ENCODE measurements at regions not wholly inside any gene's neighbourhood (a gene's known extent, or its start where the extent isn't known, plus 50 kb on each side); places are given as distances from the start of the nearest gene placed in this dataset.

DNA sequence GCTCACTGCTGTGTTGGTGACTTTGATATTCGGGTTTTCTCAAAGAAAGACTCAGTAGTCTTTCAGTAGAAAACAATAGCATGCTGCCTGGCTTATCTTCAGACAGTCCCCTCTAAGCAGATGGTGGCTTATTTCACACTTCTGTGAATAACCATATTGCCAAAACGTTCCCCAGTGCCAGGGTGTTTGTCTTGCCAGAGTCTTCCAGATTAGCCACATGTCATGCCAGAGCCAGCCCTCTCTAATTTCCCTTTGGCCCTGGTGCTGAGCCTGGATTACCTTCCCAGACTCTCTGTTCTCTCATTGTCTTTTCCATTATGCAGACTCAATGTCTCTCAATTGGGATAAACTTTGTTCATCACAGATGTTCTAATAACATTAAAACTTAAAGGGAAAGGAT lies 488.0 kb upstream of the ATXN8OS start:
- CTCF ChIA-PET, result no interaction called here
- Histone ChIP-seq H3F3A (replicated peaks; ENCODE audit: insufficient read depth) (no peaks in the 10 kb centered on the region), H2AFZ (ENCODE audit: low read depth) (no peak overlapping the region), H3K27ac (ENCODE audit: low read depth in 2 of 2, low read length in 1 of 2) (no peak overlapping the region), H4K20me1 (ENCODE audit: insufficient read depth) (no peaks in the 10 kb centered on the region), H3K27me3 (ENCODE audit: insufficient read depth) (no peaks in the 10 kb centered on the region), H3K9ac (no peak overlapping the region), H3K4me2 (no peak overlapping the region), H3K79me2 (ENCODE audit: insufficient read depth) (no peaks in the 10 kb centered on the region), H3K36me3 (replicated peaks in 1 of 2; ENCODE audit: control insufficient read depth in 1 of 2, insufficient read depth in 2 of 2, low read length in 1 of 2) (no peaks in the 10 kb centered on the region), H3K9me2 (no peaks in the 10 kb centered on the region), H3K4me1 (ENCODE audit: control insufficient read depth in 1 of 2, insufficient read depth in 2 of 2, low read depth in 1 of 2, low read length in 1 of 2) (no peaks in the 10 kb centered on the region), H3K9me3 (no peaks in the 10 kb centered on the region), H3K4me3 (ENCODE audit: low read depth in 2 of 2, low read length in 1 of 2) (no peak overlapping the region)
- no peak for DNase-seq
- 3% methylated on average over 2 of the region's 2 CpGs for WGBS (ENCODE audit: low lambda C conversion rate)
- POLR2A ChIA-PET, result no interaction called here
- TF ChIP-seq, protein P1, sequence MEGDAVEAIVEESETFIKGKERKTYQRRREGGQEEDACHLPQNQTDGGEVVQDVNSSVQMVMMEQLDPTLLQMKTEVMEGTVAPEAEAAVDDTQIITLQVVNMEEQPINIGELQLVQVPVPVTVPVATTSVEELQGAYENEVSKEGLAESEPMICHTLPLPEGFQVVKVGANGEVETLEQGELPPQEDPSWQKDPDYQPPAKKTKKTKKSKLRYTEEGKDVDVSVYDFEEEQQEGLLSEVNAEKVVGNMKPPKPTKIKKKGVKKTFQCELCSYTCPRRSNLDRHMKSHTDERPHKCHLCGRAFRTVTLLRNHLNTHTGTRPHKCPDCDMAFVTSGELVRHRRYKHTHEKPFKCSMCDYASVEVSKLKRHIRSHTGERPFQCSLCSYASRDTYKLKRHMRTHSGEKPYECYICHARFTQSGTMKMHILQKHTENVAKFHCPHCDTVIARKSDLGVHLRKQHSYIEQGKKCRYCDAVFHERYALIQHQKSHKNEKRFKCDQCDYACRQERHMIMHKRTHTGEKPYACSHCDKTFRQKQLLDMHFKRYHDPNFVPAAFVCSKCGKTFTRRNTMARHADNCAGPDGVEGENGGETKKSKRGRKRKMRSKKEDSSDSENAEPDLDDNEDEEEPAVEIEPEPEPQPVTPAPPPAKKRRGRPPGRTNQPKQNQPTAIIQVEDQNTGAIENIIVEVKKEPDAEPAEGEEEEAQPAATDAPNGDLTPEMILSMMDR (IDR thresholded peaks at IDR 0.05), result no peak
- TF ChIP-seq ZBTB33 (IDR thresholded peaks at IDR 0.05; ENCODE audit: borderline replicate concordance, low read depth) (no peak), FOXM1 (IDR thresholded peaks at IDR 0.05; ENCODE audit: low read depth) (no peak), PBX3 (IDR thresholded peaks at IDR 0.05) (no peak)

DNA sequence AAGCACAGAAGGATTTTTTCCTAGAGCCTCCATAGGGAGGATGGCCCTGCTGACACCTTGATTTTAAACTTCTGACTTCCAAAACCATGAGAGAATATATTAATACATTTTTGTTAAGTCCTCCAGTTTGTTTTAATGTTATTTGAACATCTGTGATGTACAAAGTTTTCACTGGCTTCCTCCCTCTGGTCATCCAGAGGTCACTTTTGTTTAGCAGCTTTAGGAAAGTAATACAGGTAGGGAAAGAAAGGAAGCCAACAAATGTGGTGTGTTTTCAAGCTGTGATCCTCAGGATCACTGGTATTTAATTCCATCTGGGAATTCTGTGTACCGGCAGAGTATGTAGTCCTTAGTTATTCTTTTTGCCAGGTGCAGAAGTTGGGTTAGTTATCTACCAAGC lies 488.8 kb upstream of the ATXN8OS start:
- POLR2A ChIA-PET, result no interaction called here
- Histone ChIP-seq H4K20me1 (ENCODE audit: insufficient read depth) (no peaks in the 10 kb centered on the region), H3K27me3 (ENCODE audit: insufficient read depth) (no peaks in the 10 kb centered on the region), H3K36me3 (replicated peaks in 1 of 2; ENCODE audit: control insufficient read depth in 1 of 2, insufficient read depth in 2 of 2, low read length in 1 of 2) (no peaks in the 10 kb centered on the region), H3F3A (replicated peaks; ENCODE audit: insufficient read depth) (no peaks in the 10 kb centered on the region), H3K9me2 (no peaks in the 10 kb centered on the region; the same call in 1 of the 2 replicates), H3K9ac (no peak overlapping the region), H3K4me2 (no peak overlapping the region), H2AFZ (ENCODE audit: low read depth) (no peak overlapping the region), H3K27ac (ENCODE audit: low read depth in 2 of 2, low read length in 1 of 2) (no peak overlapping the region), H3K4me3 (ENCODE audit: low read depth in 2 of 2, low read length in 1 of 2) (no peak overlapping the region), H3K79me2 (ENCODE audit: insufficient read depth) (no peaks in the 10 kb centered on the region), H3K9me3 (no peaks in the 10 kb centered on the region), H3K4me1 (ENCODE audit: control insufficient read depth in 1 of 2, insufficient read depth in 2 of 2, low read depth in 1 of 2, low read length in 1 of 2) (no peaks in the 10 kb centered on the region)
- TF ChIP-seq, protein P2, sequence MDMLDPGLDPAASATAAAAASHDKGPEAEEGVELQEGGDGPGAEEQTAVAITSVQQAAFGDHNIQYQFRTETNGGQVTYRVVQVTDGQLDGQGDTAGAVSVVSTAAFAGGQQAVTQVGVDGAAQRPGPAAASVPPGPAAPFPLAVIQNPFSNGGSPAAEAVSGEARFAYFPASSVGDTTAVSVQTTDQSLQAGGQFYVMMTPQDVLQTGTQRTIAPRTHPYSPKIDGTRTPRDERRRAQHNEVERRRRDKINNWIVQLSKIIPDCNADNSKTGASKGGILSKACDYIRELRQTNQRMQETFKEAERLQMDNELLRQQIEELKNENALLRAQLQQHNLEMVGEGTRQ (IDR thresholded peaks at IDR 0.05; ENCODE audit: borderline replicate concordance, low read depth, low read length), result no peak
- TF ChIP-seq, protein P1 (IDR thresholded peaks at IDR 0.05), result no peak
- TF ChIP-seq ZBTB33 (IDR thresholded peaks at IDR 0.05; ENCODE audit: borderline replicate concordance, low read depth) (no peak), SIN3A (IDR thresholded peaks at IDR 0.05; ENCODE audit: borderline replicate concordance, low read depth, low read length) (no peak), SMC3 (IDR thresholded peaks at IDR 0.05; ENCODE audit: low read depth, low read length) (no peak), CHD2 (IDR thresholded peaks at IDR 0.05; ENCODE audit: low read length, partially characterized antibody) (no peak), NFIC (IDR thresholded peaks at IDR 0.05; ENCODE audit: borderline replicate concordance) (no peak), NRF1 (IDR thresholded peaks at IDR 0.05; ENCODE audit: low read depth, low read length) (no peak), MEF2A (IDR thresholded peaks at IDR 0.05; ENCODE audit: borderline replicate concordance, low read depth) (no peak), RCOR1 (IDR thresholded peaks at IDR 0.05; ENCODE audit: low read length) (no peak)
- 86% methylated on average over 1 of the region's 1 CpG for WGBS (ENCODE audit: low lambda C conversion rate)
- CTCF ChIA-PET, result no interaction called here
- no peak for DNase-seq

Data from SK-N-SH (cell line).